BJ (cell line): ENCODE measurements at regions not wholly inside any gene's neighbourhood (a gene's known extent, or its start where the extent isn't known, plus 50 kb on each side); places are given as distances from the start of the nearest gene placed in this dataset.

Experiments used
- CTCF ChIA-PET: fragments of 350-600 bp; formaldehyde crosslinking; extraction: SDS; loops from one replicate; lab custom pipeline; 2021; ENCODE audit warnings: antibody characterized with exemption, inconsistent platforms; lab: Yijun Ruan, JAX
- POLR2A ChIA-PET: fragments of 300-600 bp; sonication (Branson Sonifier 250); formaldehyde crosslinking; extraction: SDS; loops from one replicate; lab custom pipeline; 2021; ENCODE audit warnings: antibody characterized with exemption; lab: Charles Lee
- DNase-seq: peaks from one replicate; pipeline ENCODE4 v3.0.0-alpha.2; 2011; ENCODE audit warnings: low read depth
- H3K27me3 ChIP-seq: 2 replicates; pipeline ENCODE4 v1.6.0; 2011; ENCODE audit warnings: low read length; ENCODE audit not compliant: control insufficient read depth, insufficient read depth
- H3K36me3 ChIP-seq: 2 replicates; pipeline ENCODE4 v1.5.1; 2011; ENCODE audit warnings: low read length; ENCODE audit not compliant: control insufficient read depth, insufficient read depth
- H3K4me3 ChIP-seq: 2 replicates; pipeline ENCODE4 v1.5.1; 2011; ENCODE audit warnings: low read depth, mild to moderate bottlenecking, control low read depth, low read length
- CTCF ChIP-seq: IDR thresholded peaks from 2 replicates; pipeline ENCODE4 v1.5.1; 2011; ENCODE audit warnings: low read depth, mild to moderate bottlenecking, control low read depth, inconsistent platforms, low read length, moderate library complexity; ENCODE audit not compliant: insufficient read depth

GRCh38 chr6:137708481-137708880, 158.6 kb upstream of the TNFAIP3 start:
- no peak for DNase-seq
- POLR2A ChIA-PET: no interaction called here

GRCh38 chr6:137709424-137710236, 157.4 kb upstream of the TNFAIP3 start:
- DNase-seq: no peak
- no peak overlapping the region for H3K4me3 ChIP-seq
- ChIA-PET CTCF (interaction anchor here (0.7 to 3.0 kb wide), 8 partner anchors 9 to 258 kb away, joined by 3 to 35 read pairs (median 12); partner anchors contain the start of gene TNFAIP3), POLR2A (interaction anchor here (0.6 kb wide), 1 partner anchor 217 kb away, joined by 3 read pairs; no protein-coding TSS in a partner anchor)
- no peak for TF ChIP-seq CTCF
- H3K27me3 ChIP-seq: no peaks in the 10 kb centered on the region
- no peaks in the 10 kb centered on the region for H3K36me3 ChIP-seq

More at GRCh38 chr6:137708481-137708880, 158.6 kb upstream of the TNFAIP3 start:
- Histone ChIP-seq H3K4me3 (no peak overlapping the region), H3K27me3 (no peaks in the 10 kb centered on the region), H3K36me3 (no peaks in the 10 kb centered on the region)
- CTCF ChIA-PET: interaction anchor here (0.6 to 3.0 kb wide), 29 partner anchors 8 to 296 kb away, joined by 3 to 35 read pairs (median 4); partner anchors contain the start of gene TNFAIP3
- no peak for TF ChIP-seq CTCF

GRCh38 chr6:137711972-137712371, 155.1 kb upstream of the TNFAIP3 start:
- ChIA-PET POLR2A (no interaction called here), CTCF (interaction anchor here (1.0 to 2.6 kb wide), 4 partner anchors 13 to 293 kb away, joined by 3 to 12 read pairs (median 6); partner anchors contain the start of gene TNFAIP3)
- no peak for DNase-seq
- no peak for TF ChIP-seq CTCF
- H3K4me3 ChIP-seq: no peak overlapping the region
- no peaks in the 10 kb centered on the region for H3K27me3 ChIP-seq
- H3K36me3 ChIP-seq: no peaks in the 10 kb centered on the region

GRCh38 chr6:137712587-137712986, 154.5 kb upstream of the TNFAIP3 start:
- Histone ChIP-seq H3K36me3 (no peaks in the 10 kb centered on the region), H3K27me3 (no peaks in the 10 kb centered on the region), H3K4me3 (no peak overlapping the region)
- ChIA-PET CTCF (interaction anchor here (1.0 to 2.6 kb wide), 4 partner anchors 12 to 292 kb away, joined by 3 to 12 read pairs (median 6); partner anchors contain the start of gene TNFAIP3), POLR2A (no interaction called here)
- no peak for DNase-seq
- no peak for TF ChIP-seq CTCF

- Histone ChIP-seq H3K27me3 (no peaks in the 10 kb centered on the region), H3K36me3 (no peaks in the 10 kb centered on the region), H3K4me3 (no peak overlapping the region)
- TF ChIP-seq CTCF: no peak
- ChIA-PET CTCF (interaction anchor here (0.5 to 2.1 kb wide), 9 partner anchors 8 to 292 kb away, joined by 3 to 10 read pairs (median 5); partner anchors contain the start of gene TNFAIP3), POLR2A (no interaction called here)
- DNase-seq: no peak
These were observed 151.4 kb upstream of the TNFAIP3 start for GRCh38 chr6:137715589-137716045.
